PFSK-1 (cell line): ENCODE measurements at regions not wholly inside any gene's neighbourhood (a gene's known extent, or its start where the extent isn't known, plus 50 kb on each side); places are given as distances from the start of the nearest gene placed in this dataset.

ENCODE experiments used
- FOXP2 ChIP-seq: optimal IDR thresholded peaks from 2 replicates; pipeline ENCODE3; 2011; ENCODE audit warnings: borderline replicate concordance, control low read depth, inconsistent platforms; ENCODE audit not compliant: insufficient read depth; ENCODE audit errors: extremely low read length, extremely low read depth
- POLR2AphosphoS5 ChIP-seq: IDR thresholded peaks from 2 replicates; pipeline ENCODE4 v1.6.1; 2012; ENCODE audit warnings: low read depth, mild to moderate bottlenecking, control low read depth, low read length, moderate library complexity
- SIN3A ChIP-seq: IDR thresholded peaks from 2 replicates; pipeline ENCODE4 v1.6.1; 2012; ENCODE audit warnings: mild to moderate bottlenecking, low read length, moderate library complexity, borderline replicate concordance; ENCODE audit not compliant: insufficient read depth
- TAF1 ChIP-seq: IDR thresholded peaks from 2 replicates; pipeline ENCODE4 v1.6.1; 2012; ENCODE audit warnings: low read length, control low read depth, borderline replicate concordance; ENCODE audit not compliant: insufficient read depth
- TF ChIP-seq, protein P1 (sequence below), 2 experiments: IDR thresholded peaks; 2 replicates each; pipeline versions ENCODE4 v1.6.1 to v1.8.0; 2011 to 2012; ENCODE audit warnings: low read depth in 2 of 2, low read length in 2 of 2, control low read depth in 1 of 2, inconsistent platforms in 1 of 2, mild to moderate bottlenecking in 1 of 2, moderate library complexity in 1 of 2; ENCODE audit not compliant: insufficient read depth in 1 of 2

DNA sequence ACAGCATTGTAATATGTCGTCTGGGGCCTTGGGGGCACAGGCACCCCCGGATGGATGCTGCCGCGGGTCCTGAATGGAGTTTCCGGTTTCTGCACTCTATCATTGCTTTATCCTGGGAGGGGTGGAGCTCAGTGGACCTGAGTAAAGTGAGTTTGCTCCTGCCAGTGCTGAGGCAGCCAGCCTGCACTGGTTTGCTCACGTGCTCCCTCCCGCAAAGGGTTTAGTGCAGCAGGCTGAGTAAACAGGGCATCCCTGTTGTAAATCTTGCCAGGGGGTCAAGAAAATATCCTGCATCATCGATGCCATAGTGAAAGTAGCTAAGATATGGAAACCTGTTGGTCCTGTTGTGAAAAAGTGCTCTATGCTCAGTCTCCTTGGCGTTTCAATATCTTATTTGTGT, 85.6 kb upstream of the BRINP3 start:
- no peak for TF ChIP-seq SIN3A
- TF ChIP-seq FOXP2: no peak
- no peak for TF ChIP-seq POLR2AphosphoS5
- no peak for TF ChIP-seq TAF1
- TF ChIP-seq, protein P1, sequence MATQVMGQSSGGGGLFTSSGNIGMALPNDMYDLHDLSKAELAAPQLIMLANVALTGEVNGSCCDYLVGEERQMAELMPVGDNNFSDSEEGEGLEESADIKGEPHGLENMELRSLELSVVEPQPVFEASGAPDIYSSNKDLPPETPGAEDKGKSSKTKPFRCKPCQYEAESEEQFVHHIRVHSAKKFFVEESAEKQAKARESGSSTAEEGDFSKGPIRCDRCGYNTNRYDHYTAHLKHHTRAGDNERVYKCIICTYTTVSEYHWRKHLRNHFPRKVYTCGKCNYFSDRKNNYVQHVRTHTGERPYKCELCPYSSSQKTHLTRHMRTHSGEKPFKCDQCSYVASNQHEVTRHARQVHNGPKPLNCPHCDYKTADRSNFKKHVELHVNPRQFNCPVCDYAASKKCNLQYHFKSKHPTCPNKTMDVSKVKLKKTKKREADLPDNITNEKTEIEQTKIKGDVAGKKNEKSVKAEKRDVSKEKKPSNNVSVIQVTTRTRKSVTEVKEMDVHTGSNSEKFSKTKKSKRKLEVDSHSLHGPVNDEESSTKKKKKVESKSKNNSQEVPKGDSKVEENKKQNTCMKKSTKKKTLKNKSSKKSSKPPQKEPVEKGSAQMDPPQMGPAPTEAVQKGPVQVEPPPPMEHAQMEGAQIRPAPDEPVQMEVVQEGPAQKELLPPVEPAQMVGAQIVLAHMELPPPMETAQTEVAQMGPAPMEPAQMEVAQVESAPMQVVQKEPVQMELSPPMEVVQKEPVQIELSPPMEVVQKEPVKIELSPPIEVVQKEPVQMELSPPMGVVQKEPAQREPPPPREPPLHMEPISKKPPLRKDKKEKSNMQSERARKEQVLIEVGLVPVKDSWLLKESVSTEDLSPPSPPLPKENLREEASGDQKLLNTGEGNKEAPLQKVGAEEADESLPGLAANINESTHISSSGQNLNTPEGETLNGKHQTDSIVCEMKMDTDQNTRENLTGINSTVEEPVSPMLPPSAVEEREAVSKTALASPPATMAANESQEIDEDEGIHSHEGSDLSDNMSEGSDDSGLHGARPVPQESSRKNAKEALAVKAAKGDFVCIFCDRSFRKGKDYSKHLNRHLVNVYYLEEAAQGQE (IDR thresholded peaks at IDR 0.05; ENCODE audit: insufficient read depth in 1 of 2, low read depth in 2 of 2, low read length in 2 of 2): no peak
